ENCODE measurements at regions not wholly inside any gene's neighbourhood (a gene's known extent, or its start where the extent isn't known, plus 50 kb on each side); places are given as distances from the start of the nearest gene placed in this dataset.

- no peak overlapping the region for H3K27ac ChIP-seq
- TF ChIP-seq, protein P1, sequence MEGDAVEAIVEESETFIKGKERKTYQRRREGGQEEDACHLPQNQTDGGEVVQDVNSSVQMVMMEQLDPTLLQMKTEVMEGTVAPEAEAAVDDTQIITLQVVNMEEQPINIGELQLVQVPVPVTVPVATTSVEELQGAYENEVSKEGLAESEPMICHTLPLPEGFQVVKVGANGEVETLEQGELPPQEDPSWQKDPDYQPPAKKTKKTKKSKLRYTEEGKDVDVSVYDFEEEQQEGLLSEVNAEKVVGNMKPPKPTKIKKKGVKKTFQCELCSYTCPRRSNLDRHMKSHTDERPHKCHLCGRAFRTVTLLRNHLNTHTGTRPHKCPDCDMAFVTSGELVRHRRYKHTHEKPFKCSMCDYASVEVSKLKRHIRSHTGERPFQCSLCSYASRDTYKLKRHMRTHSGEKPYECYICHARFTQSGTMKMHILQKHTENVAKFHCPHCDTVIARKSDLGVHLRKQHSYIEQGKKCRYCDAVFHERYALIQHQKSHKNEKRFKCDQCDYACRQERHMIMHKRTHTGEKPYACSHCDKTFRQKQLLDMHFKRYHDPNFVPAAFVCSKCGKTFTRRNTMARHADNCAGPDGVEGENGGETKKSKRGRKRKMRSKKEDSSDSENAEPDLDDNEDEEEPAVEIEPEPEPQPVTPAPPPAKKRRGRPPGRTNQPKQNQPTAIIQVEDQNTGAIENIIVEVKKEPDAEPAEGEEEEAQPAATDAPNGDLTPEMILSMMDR (IDR thresholded peaks at IDR 0.05): no peak
- TF ChIP-seq ZFX (IDR thresholded peaks at IDR 0.05; ENCODE audit: borderline replicate concordance): no peak
These were observed 240.4 kb downstream of the SYK start for GRCh38 chr9:91042024-91042423.

GRCh38 chr9:91042541-91042940, 240.9 kb downstream of the SYK start:
- H3K27ac ChIP-seq: no peak overlapping the region
- no peak for TF ChIP-seq ZFX (IDR thresholded peaks at IDR 0.05; ENCODE audit: borderline replicate concordance)

GRCh38 chr9:91043056-91043810, 241.6 kb downstream of the SYK start:
- H3K27ac ChIP-seq: no peak overlapping the region
- TF ChIP-seq, protein P1 (IDR thresholded peaks at IDR 0.05): no peak
- no peak for TF ChIP-seq ZFX (IDR thresholded peaks at IDR 0.05; ENCODE audit: borderline replicate concordance)

GRCh38 chr9:91043811-91044175, 242.2 kb downstream of the SYK start:
- H3K27ac ChIP-seq: no peak overlapping the region
- no peak for TF ChIP-seq ZFX (IDR thresholded peaks at IDR 0.05; ENCODE audit: borderline replicate concordance)
- TF ChIP-seq, protein P1 (IDR thresholded peaks at IDR 0.05): no peak

DNA sequence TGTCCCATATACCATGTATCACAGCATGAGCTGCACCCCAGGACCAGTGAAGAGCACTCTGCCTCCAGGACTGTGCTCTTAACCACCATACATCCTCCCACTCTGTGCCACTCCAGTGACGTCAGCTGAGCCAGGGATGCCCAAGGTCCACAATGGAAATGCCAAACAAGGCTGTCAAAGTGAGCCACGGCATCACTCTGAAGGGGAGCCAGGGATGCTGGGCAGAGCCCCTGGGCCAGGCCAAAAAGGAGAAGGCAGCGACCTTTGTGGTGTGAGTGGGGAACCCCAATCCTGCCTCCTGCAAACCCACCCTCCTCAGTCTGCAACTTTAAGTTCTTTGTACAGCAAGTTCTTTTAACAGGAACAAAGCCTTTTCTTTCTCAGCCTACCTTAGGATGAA, 242.7 kb downstream of the SYK start:
- no peak overlapping the region for H3K27ac ChIP-seq

DNA sequence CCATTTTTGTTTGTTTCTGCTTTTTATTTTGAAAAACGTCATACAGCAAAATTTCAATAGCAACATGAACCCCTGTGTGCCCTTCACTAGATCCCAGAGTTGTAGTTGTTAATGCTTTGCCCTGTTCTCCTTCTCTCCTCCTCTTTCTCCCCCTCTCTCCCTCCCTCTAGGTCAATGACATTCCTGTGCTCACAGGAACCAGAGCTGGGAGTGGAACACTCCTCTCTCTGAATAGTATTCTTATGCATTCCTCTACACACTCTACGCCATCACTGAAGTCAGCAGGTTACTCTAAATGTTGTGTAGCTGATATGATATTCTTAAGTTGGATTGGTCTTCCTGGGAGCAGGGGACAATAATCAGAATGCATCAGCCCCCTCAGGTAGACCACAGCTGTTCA, 243.4 kb downstream of the SYK start:
- H3K27ac ChIP-seq: no peak overlapping the region
- no peak for TF ChIP-seq ZFX (IDR thresholded peaks at IDR 0.05; ENCODE audit: borderline replicate concordance)
- TF ChIP-seq, protein P1 (IDR thresholded peaks at IDR 0.05): no peak

More for the DNA sequence above, 242.7 kb downstream of the SYK start:
- TF ChIP-seq ZFX (IDR thresholded peaks at IDR 0.05; ENCODE audit: borderline replicate concordance): no peak
- TF ChIP-seq, protein P1 (IDR thresholded peaks at IDR 0.05): no peak

GRCh38 chr9:91047529-91047928, 245.9 kb downstream of the SYK start:
- TF ChIP-seq, protein P1 (IDR thresholded peaks at IDR 0.05): no peak
- TF ChIP-seq ZFX (IDR thresholded peaks at IDR 0.05; ENCODE audit: borderline replicate concordance): no peak
- H3K27ac ChIP-seq: no peak overlapping the region

All from 22Rv1 (cell line).